GM23338 (cell line): ENCODE measurements at regions not wholly inside any gene's neighbourhood (a gene's known extent, or its start where the extent isn't known, plus 50 kb on each side); places are given as distances from the start of the nearest gene placed in this dataset.

Experiments used
- ATAC-seq: fragments of 200-7000 bp; cut with Tn5 transposase; 3 replicates; pipeline ENCODE4 v1.9.1; 2020
- DNase-seq: peaks from one replicate; pipeline ENCODE4 v3.0.0-alpha.2; 2015; ENCODE audit warnings: low spot score
- H2AFZ ChIP-seq: fragments of 200-600 bp; sonication (generic); 2 replicates; pipeline ENCODE4 v1.8.0; 2016; ENCODE audit warnings: antibody characterized with exemption, mild to moderate bottlenecking, moderate library complexity
- H3F3A ChIP-seq: fragments of 200-600 bp; sonication (generic); replicated peaks from 2 replicates; pipeline ENCODE4 v1.8.0; 2017; ENCODE audit warnings: antibody characterized with exemption, mixed run types, low read depth
- H3K27ac ChIP-seq: fragments of 200-600 bp; sonication (generic); 2 replicates; pipeline ENCODE4 v1.6.1; 2016; ENCODE audit warnings: low read depth
- H3K27me3 ChIP-seq: fragments of 200-600 bp; sonication (generic); 2 replicates; pipeline ENCODE4 v1.8.0; 2016; ENCODE audit warnings: mild to moderate bottlenecking, mixed run types, moderate library complexity; ENCODE audit not compliant: insufficient read depth
- H3K36me3 ChIP-seq: fragments of 200-600 bp; sonication (generic); 2 replicates; pipeline ENCODE4 v1.8.0; 2016; ENCODE audit warnings: mild to moderate bottlenecking; ENCODE audit not compliant: insufficient read depth
- H3K4me1 ChIP-seq: fragments of 200-600 bp; sonication (generic); 2 replicates; pipeline ENCODE4 v1.8.0; 2016; ENCODE audit warnings: mild to moderate bottlenecking, moderate library complexity; ENCODE audit not compliant: insufficient read depth
- H3K4me2 ChIP-seq: fragments of 200-600 bp; sonication (generic); 2 replicates; pipeline ENCODE4 v1.7.1; 2017; ENCODE audit warnings: mixed run types
- H3K4me3 ChIP-seq: fragments of 200-600 bp; sonication (generic); 2 replicates; pipeline ENCODE4 v1.6.1; 2016; ENCODE audit warnings: mixed run types
- H3K79me2 ChIP-seq: fragments of 200-600 bp; sonication (generic); replicated peaks from 2 replicates; pipeline ENCODE4 v1.8.0; 2017; ENCODE audit warnings: mild to moderate bottlenecking; ENCODE audit not compliant: insufficient read depth
- H3K9me2 ChIP-seq: fragments of 200-600 bp; sonication (generic); 2 replicates; pipeline ENCODE4 v1.8.0; 2017; ENCODE audit not compliant: insufficient read depth
- H4K20me1 ChIP-seq: fragments of 200-600 bp; sonication (generic); replicated peaks from 2 replicates; pipeline ENCODE4 v1.8.0; 2017; ENCODE audit warnings: mild to moderate bottlenecking; ENCODE audit not compliant: insufficient read depth
- H3K27ac Mint-ChIP-seq: 2 replicates; pipeline ENCODE4 v1.8.0; 2020; ENCODE audit warnings: inconsistent platforms, mild to moderate bottlenecking, moderate library complexity, mixed read lengths
- H3K27me3 Mint-ChIP-seq: 3 replicates; pipeline ENCODE4 v1.8.0; 2022; ENCODE audit warnings: low read depth, mild to moderate bottlenecking, moderate library complexity, mixed read lengths, inconsistent platforms; ENCODE audit not compliant: insufficient read depth, poor library complexity
- H3K36me3 Mint-ChIP-seq: 3 replicates; pipeline ENCODE4 v1.8.0; 2021; ENCODE audit warnings: low read depth, mild to moderate bottlenecking, inconsistent platforms, moderate library complexity, mixed read lengths
- H3K4me1 Mint-ChIP-seq: 3 replicates; pipeline ENCODE4 v1.8.0; 2020; ENCODE audit warnings: mild to moderate bottlenecking, inconsistent platforms, mixed read lengths
- H3K4me3 Mint-ChIP-seq: 3 replicates; pipeline ENCODE4 v1.8.0; 2021; ENCODE audit warnings: moderate library complexity, mild to moderate bottlenecking, inconsistent platforms, mixed read lengths
- H3K9me3 Mint-ChIP-seq: 3 replicates; pipeline ENCODE4 v1.8.0; 2020; ENCODE audit warnings: moderate library complexity, mild to moderate bottlenecking, inconsistent platforms, mixed read lengths
- CREB1 ChIP-seq: fragments of 250-450 bp; sonication (Bioruptor Pico); IDR thresholded peaks from 2 replicates; pipeline ENCODE4 v1.5.0; 2020; ENCODE audit warnings: low read depth, mild to moderate bottlenecking, moderate library complexity
- EZH2 ChIP-seq: fragments of 200-600 bp; sonication (generic); IDR thresholded peaks from one replicate; pipeline ENCODE4 v1.8.0; 2017; ENCODE audit warnings: antibody characterized with exemption, mild to moderate bottlenecking, low read depth; ENCODE audit not compliant: unreplicated experiment
- NANOG ChIP-seq: IDR thresholded peaks from 2 replicates; pipeline ENCODE4 v1.6.1; 2016; ENCODE audit warnings: antibody characterized with exemption, borderline replicate concordance
- POLR2AphosphoS5 ChIP-seq: IDR thresholded peaks from 2 replicates; pipeline ENCODE4 v1.6.1; 2016; ENCODE audit warnings: antibody characterized with exemption, low read depth
- REST ChIP-seq: IDR thresholded peaks from one replicate; pipeline ENCODE4 v1.6.1; 2018; ENCODE audit warnings: antibody characterized with exemption; ENCODE audit not compliant: unreplicated experiment
- ZNF331 ChIP-seq: fragments of 250-450 bp; sonication (Bioruptor Pico); IDR thresholded peaks from 2 replicates; pipeline ENCODE4 v1.5.0; 2020; ENCODE audit warnings: low read depth, mild to moderate bottlenecking, moderate library complexity
- ZNF462 ChIP-seq: fragments of 250-450 bp; sonication (Bioruptor Pico); IDR thresholded peaks from 2 replicates; pipeline ENCODE4 v1.5.0; 2020; ENCODE audit warnings: mild to moderate bottlenecking, moderate library complexity
- TF ChIP-seq, protein P1 (sequence below), 2 experiments: fragments of 200-600 bp in 1 of 2; sonication (generic) in 1 of 2; conservative IDR thresholded peaks; 2 replicates each; pipeline versions ENCODE4 v1.5.1 to v1.6.1; 2016 to 2017; ENCODE audit warnings: antibody characterized with exemption in 2 of 2, low read depth in 2 of 2, mild to moderate bottlenecking in 2 of 2, moderate library complexity in 1 of 2
- TF ChIP-seq, protein P2 (sequence below): IDR thresholded peaks from 2 replicates; pipeline ENCODE4 v1.6.1; 2016; ENCODE audit warnings: antibody characterized with exemption

- Histone ChIP-seq H3K27ac (no peak overlapping the region), H3K4me2 (no peak overlapping the region), H3K4me3 (no peak overlapping the region), H3K4me1 (no peaks in the 10 kb centered on the region), H4K20me1 (no peaks in the 10 kb centered on the region), H2AFZ (no peak overlapping the region), H3K27me3 (no peaks in the 10 kb centered on the region), H3K9me2 (no peaks in the 10 kb centered on the region), H3K36me3 (no peaks in the 10 kb centered on the region), H3F3A (no peaks in the 10 kb centered on the region), H3K79me2 (no peaks in the 10 kb centered on the region)
- Mint-ChIP-seq H3K4me1 (no peaks in the 10 kb centered on the region), H3K9me3 (no peaks in the 10 kb centered on the region), H3K4me3 (no peak overlapping the region), H3K27me3 (no peaks in the 10 kb centered on the region), H3K36me3 (no peaks in the 10 kb centered on the region), H3K27ac (no peak overlapping the region)
- no peak for TF ChIP-seq CREB1 (CRISPR knock-in tag)
- TF ChIP-seq, protein P1, sequence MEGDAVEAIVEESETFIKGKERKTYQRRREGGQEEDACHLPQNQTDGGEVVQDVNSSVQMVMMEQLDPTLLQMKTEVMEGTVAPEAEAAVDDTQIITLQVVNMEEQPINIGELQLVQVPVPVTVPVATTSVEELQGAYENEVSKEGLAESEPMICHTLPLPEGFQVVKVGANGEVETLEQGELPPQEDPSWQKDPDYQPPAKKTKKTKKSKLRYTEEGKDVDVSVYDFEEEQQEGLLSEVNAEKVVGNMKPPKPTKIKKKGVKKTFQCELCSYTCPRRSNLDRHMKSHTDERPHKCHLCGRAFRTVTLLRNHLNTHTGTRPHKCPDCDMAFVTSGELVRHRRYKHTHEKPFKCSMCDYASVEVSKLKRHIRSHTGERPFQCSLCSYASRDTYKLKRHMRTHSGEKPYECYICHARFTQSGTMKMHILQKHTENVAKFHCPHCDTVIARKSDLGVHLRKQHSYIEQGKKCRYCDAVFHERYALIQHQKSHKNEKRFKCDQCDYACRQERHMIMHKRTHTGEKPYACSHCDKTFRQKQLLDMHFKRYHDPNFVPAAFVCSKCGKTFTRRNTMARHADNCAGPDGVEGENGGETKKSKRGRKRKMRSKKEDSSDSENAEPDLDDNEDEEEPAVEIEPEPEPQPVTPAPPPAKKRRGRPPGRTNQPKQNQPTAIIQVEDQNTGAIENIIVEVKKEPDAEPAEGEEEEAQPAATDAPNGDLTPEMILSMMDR (conservative IDR thresholded peaks at IDR 0.05; ENCODE audit: low read depth in 2 of 2) = no peak
- TF ChIP-seq ZNF462 (CRISPR knock-in tag) = no peak
- no peak for TF ChIP-seq NANOG
- no peak for TF ChIP-seq REST
- TF ChIP-seq, protein P2, sequence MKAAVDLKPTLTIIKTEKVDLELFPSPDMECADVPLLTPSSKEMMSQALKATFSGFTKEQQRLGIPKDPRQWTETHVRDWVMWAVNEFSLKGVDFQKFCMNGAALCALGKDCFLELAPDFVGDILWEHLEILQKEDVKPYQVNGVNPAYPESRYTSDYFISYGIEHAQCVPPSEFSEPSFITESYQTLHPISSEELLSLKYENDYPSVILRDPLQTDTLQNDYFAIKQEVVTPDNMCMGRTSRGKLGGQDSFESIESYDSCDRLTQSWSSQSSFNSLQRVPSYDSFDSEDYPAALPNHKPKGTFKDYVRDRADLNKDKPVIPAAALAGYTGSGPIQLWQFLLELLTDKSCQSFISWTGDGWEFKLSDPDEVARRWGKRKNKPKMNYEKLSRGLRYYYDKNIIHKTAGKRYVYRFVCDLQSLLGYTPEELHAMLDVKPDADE = no peak
- no peak for TF ChIP-seq POLR2AphosphoS5
- TF ChIP-seq EZH2 = no peak
- no peak for TF ChIP-seq ZNF331 (CRISPR knock-in tag)
- DNase-seq (no peak), ATAC-seq (no peak)
Measured at GRCh38 chr5:143663872-143664271, 148.1 kb upstream of the HMHB1 start.
